ENCODE measurements at regions not wholly inside any gene's neighbourhood (a gene's known extent, or its start where the extent isn't known, plus 50 kb on each side); places are given as distances from the start of the nearest gene placed in this dataset.

GRCh38 chr13:50357586-50358118 is 342.4 kb downstream of the KCNRG start (continued):
- TF ChIP-seq ZNF529 (tag by site-specific recombination; IDR thresholded peaks at IDR 0.05; ENCODE audit: insufficient replicate concordance) (peak; percentile 46), ZBTB10 (tag by site-specific recombination; IDR thresholded peaks at IDR 0.05) (no peak), HIC1 (tag by site-specific recombination; IDR thresholded peaks at IDR 0.05) (peak; percentile 97), ZSCAN30 (tag by site-specific recombination; IDR thresholded peaks at IDR 0.05) (peak; percentile 85), ZNF354C (tag by site-specific recombination; IDR thresholded peaks at IDR 0.05; ENCODE audit: borderline replicate concordance, low read depth) (no peak), ZNF221 (tag by site-specific recombination; IDR thresholded peaks at IDR 0.05; ENCODE audit: borderline replicate concordance) (no peak), ZNF311 (tag by site-specific recombination; IDR thresholded peaks at IDR 0.05; ENCODE audit: borderline replicate concordance) (no peak), ZNF639 (tag by site-specific recombination; IDR thresholded peaks at IDR 0.05) (peak; percentile 96), ZNF645 (tag by site-specific recombination; IDR thresholded peaks at IDR 0.05) (no peak), KLF7 (tag by site-specific recombination; IDR thresholded peaks at IDR 0.05; ENCODE audit: borderline replicate concordance) (no peak), BCL11A (tag by site-specific recombination; IDR thresholded peaks at IDR 0.05; ENCODE audit: low read depth) (no peak; the same call in 1 of the 2 replicates), ZNF184 (tag by site-specific recombination; IDR thresholded peaks at IDR 0.05) (peak; percentile 91), ZBTB49 (tag by site-specific recombination; IDR thresholded peaks at IDR 0.05; ENCODE audit: low read depth) (no peak), PATZ1 (tag by site-specific recombination; IDR thresholded peaks at IDR 0.05) (peak; percentile 77), ZNF660 (tag by site-specific recombination; IDR thresholded peaks at IDR 0.05) (peak; percentile 96), ZNF404 (tag by site-specific recombination; IDR thresholded peaks at IDR 0.05) (no peak), ZNF114 (tag by site-specific recombination; IDR thresholded peaks at IDR 0.05) (no peak), ZNF514 (tag by site-specific recombination; IDR thresholded peaks at IDR 0.05) (no peak), ZNF768 (tag by site-specific recombination; IDR thresholded peaks at IDR 0.05) (no peak), ZNF10 (tag by site-specific recombination; IDR thresholded peaks at IDR 0.05) (no peak), ZNF610 (tag by site-specific recombination; IDR thresholded peaks at IDR 0.05; ENCODE audit: borderline replicate concordance) (no peak; the same call in 1 of the 2 replicates), OSR2 (tag by site-specific recombination; IDR thresholded peaks at IDR 0.05) (peak; percentile 66), ZFP37 (tag by site-specific recombination; IDR thresholded peaks at IDR 0.05) (peak; percentile 87), GLI2 (tag by site-specific recombination; IDR thresholded peaks at IDR 0.05; ENCODE audit: borderline replicate concordance, low read depth) (peak; percentile 39; the same call in 1 of the 2 replicates), ZNF146 (tag by site-specific recombination; IDR thresholded peaks at IDR 0.05) (0 out of 2 replicates have a peak, but pooled peaks have one; percentile 24), ZNF362 (tag by site-specific recombination; IDR thresholded peaks at IDR 0.05) (peak; percentile 91), ZFP41 (tag by site-specific recombination; IDR thresholded peaks at IDR 0.05; ENCODE audit: borderline replicate concordance) (no peak)

Data from HEK293 (cell line).